GM21717 (cell line): ENCODE measurements at regions not wholly inside any gene's neighbourhood (a gene's known extent, or its start where the extent isn't known, plus 50 kb on each side); places are given as distances from the start of the nearest gene placed in this dataset.

Experiments used
- ATAC-seq: cut with Tn5 transposase; IDR thresholded peaks from one replicate; pipeline ENCODE4 v1.9.1; 2021; ENCODE audit warnings: mild to moderate bottlenecking, moderate library complexity; ENCODE audit not compliant: unreplicated experiment

DNA sequence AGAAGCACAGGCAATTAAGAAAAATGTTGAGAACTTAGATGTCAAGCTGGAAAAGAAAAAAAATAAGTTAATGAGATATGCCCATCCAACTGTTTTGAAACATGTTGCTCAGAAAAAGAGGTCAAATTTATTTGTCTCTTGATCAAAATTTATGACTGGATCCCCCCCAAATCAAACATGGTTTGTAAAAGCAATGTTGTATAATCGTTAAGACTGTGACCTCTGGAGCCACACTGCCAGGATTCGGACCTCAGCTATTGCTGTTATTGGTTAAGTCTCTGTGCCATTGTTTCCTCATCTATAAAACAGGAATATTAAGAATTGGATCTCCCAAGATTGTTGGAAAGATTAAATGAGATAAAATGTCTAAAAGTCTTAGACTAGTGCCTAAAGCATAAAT is 51.9 kb upstream of the LRRK2 start:
- ATAC-seq, result no peak

GRCh38 chr12:40171501-40171900 is 53.3 kb upstream of the LRRK2 start:
- ATAC-seq, result no peak

DNA sequence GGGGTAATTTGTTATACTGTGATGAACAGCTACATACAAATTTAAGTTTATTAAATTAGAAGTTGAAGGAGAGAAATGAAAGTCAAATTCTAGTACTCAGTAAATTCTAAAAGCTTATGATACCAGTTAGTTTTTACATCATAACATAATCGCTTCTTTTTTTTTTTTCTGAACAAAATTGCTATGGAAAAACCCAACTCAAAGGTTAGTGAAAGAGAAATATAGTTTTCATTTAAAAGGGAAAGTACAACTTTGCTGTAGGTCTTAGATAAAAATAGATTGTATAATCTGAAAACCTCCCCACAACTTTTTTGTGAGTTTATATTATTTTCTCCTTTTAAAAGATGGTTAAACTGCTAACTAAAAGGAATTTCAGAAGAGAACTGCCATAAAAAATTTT is 53.7 kb upstream of the LRRK2 start:
- no peak for ATAC-seq

DNA sequence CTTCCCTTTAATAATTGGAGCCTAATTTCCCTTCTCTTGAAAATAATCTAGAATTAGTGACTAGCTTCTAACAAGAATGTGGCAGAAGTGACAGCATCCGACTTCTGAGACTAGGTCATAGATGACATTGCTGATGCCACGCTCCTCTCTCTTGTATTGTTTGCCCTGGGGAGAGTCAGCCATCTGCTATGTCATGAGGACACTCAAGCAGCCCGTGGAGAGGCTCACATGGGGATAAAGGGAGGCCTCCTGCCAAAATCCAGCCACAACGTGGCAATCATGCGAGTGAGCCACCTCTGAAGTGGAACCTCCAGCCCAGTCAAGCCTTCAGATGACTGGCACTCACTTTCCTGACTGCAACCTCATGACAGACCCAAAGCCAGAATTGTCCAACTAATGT is 54.2 kb upstream of the LRRK2 start:
- ATAC-seq, result no peak

DNA sequence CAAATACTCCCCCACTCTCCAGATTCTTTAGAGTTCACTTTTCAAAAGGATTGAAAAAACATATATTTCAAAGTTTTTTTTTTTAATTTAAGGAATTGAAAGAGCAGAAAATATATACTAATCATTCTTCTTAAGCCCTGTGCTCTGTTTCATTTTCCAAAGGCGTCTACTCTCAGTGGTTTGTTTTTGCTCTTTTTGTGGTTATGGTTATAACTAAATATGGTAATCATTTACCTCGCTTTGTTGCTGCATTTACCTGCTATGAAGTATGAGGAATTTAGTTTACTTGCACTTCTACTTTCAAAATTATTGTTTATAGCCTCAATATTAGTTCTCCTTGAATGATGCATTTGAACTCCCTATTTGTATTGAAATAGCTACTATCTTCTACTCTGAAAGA is 55.9 kb upstream of the LRRK2 start:
- ATAC-seq, result peak; percentile 90

GRCh38 chr12:40168419-40168818 is 56.4 kb upstream of the LRRK2 start:
- peak; percentile 38 for ATAC-seq

DNA sequence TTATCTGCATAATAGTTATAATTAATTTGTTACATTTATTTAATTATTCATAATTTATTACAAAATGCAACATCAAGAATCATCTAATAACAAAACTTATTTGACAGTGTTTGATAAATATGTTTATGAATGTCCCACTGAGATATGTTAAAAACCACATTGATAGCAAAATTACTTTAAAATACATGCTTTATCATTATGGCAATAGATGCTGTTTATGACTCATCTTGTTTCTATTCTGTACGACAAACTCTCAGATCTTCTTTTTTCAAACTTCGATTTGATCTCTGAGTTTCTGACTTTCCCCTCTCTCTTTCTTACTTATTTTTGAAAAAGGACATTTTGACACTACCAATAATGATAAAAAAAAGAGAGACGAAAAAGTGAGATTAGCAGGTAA is 56.8 kb upstream of the LRRK2 start:
- ATAC-seq, result peak; percentile 45

DNA sequence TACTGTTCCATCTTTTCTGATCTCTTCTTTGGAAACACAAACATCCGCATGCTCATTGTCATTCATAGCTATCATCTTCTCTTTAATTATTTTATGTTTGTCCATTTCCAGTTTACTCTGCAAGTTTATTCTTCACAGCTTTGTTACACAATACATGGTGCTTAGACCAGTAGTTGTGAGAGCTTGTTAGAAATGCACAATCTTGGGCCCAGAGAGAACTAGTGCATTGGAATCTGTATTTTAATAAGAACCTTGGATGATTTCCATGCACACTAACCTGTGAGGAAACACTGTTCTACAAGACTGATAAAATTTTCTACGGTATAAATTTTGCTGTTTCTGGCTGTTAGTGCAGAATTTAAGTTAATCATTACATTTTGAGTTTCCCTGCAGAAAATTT is 59.3 kb upstream of the SLC2A13 start:
- ATAC-seq, result no peak

DNA sequence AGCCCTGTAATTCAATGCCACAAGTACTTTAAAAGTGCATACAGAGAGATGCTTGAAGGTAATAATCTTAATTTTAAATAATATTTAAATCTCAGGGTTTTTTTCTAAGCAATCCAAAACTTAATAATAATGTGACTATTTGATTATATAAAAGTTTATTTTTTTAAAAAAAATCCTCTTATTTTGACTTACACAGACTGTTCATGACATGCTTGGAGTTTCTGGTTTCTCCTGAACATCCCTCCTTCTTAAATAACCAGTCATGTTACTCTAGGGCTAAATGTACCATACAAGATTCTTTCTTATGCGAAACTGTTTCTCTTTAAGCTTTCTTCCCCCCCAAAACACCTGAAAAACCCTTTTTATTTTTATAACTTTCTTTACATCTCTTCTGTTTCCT is 58.2 kb upstream of the SLC2A13 start:
- ATAC-seq, result no peak

GRCh38 chr12:40162033-40162432 is 56.2 kb upstream of the SLC2A13 start:
- ATAC-seq, result no peak

DNA sequence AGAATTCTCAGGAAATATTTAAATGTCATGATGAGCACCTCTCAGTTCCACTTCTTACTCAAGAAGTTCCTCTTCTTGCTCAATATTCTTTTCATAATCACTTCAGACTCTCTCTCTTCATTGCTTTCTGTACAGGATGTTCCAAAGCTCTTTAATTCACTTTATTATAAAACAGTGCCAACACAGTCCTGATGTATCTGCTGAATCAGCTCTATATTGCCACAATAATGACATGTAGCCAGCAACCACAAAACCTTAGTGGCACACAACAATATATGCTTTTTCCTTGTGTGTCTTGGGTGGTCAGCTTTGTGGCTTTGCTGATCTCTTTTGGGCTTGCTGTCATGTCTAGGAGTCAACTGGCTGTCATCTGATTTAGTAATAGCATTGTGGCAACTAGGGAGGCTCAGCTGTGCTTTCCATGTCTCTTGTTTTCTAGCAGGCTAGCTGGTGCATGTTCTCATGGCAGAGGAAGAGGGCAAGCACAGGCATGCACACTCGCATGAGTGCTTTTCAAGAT is 52.8 kb upstream of the SLC2A13 start:
- peak; percentile 74 for ATAC-seq

- no peak for ATAC-seq
These were observed 51.5 kb upstream of the SLC2A13 start for GRCh38 chr12:40157336-40157735.

DNA sequence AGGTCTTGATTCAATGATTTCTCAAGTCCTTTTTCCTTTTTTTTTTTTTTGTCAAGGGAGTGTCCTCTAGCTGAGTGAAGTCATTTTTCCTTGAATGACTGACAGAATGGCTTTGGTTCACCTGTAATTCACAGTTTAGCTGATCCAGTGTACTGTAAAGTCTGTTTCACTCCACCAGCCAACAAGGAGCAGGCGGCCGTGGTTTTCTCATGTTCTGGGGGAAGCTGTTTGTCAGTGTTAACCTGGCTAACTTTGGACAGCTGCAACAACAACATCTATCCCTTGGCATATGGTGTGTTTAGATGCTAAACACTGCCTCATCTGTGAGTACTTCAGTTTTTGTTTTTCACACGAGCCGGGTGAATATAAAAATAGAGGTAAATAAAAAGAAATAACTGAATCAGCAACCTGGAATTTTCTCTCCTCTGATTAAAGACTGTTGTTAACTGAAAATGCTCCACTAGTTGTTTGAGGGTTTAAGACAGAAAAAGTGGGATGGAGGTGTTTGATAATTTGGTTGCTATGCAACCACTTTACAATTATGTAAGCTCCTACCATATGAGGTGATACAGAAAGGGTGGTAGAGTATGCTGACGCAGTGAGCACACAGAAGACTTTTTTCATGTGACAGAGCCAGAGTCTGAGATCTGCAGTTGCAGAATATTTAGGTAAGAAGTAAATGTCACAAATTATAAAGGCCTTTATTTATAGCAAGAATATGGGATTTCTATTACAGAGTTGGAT is 50.3 kb upstream of the SLC2A13 start:
- no peak for ATAC-seq
